OCI-M2 (cell line): ENCODE measurements at regions not wholly inside any gene's neighbourhood (a gene's known extent, or its start where the extent isn't known, plus 50 kb on each side); places are given as distances from the start of the nearest gene placed in this dataset.
"Not testable (repeated sequence)": the region's sequence is repeated elsewhere in the genome, so short reads cannot be mapped to it uniquely, and the experiment has no call there.

Experiments
- DNase-seq: peaks from one replicate; lab custom pipeline; 2025; ENCODE audit not compliant: unreplicated experiment; lab: John Stamatoyannopoulos, UW

DNA sequence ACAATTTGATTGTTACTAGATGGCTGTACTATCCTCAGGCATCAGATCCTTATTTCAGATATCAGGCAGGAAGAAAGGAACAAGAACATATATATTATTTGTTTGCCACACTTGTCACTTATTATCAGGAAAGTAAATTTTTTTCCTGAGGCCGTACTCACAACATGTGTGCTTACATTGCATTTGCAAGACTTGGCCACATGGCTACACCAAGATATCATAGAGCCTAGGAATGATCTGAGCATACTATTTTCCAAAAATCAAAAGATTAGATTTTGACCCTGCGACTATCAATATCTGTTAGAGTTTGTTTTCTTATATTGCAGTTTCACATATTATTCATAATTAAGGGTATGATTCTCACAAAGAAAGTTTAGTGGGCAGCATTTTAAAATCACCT lies 426.2 kb upstream of the BCHE start:
- DNase-seq: no peak

DNA sequence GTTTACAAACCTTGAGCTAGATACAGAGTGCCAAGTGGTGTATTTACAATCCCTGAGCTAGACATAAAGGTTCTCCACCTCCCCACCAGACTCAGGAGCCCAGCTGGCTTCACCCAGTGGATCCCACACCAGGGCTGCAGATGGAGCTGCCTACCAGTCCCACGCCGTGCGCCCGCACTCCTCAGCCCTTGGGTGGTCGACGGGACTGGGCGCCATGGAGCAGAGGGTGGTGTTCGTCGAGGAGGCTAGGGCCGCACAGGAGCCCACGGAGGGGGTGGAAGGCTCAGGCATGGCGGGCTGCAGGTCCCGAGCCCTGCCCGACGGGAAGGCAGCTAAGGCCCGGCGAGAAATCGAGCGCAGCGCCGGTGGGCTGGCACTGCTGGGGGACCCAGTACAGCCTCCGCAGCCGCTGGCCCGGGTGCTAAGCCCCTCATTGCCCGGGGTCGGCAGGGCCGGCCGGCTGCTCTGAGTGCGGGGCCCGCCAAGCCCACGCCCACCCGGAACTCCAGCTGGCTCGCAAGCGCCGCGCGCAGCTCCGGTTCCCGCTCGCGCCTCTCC lies 421.1 kb upstream of the BCHE start:
- not testable (repeated sequence) for DNase-seq

GRCh38 chr3:166257715-166258114 lies 420.5 kb upstream of the BCHE start:
- DNase-seq: no peak

GRCh38 chr3:166248784-166249183 lies 411.6 kb upstream of the BCHE start:
- no peak for DNase-seq

- DNase-seq: no peak
These were observed 406.3 kb upstream of the BCHE start for GRCh38 chr3:166243511-166243910.

- no peak for DNase-seq
These were observed 385.9 kb upstream of the BCHE start for GRCh38 chr3:166223120-166223519.

GRCh38 chr3:166211451-166211850 lies 374.2 kb upstream of the BCHE start:
- DNase-seq: no peak

DNA sequence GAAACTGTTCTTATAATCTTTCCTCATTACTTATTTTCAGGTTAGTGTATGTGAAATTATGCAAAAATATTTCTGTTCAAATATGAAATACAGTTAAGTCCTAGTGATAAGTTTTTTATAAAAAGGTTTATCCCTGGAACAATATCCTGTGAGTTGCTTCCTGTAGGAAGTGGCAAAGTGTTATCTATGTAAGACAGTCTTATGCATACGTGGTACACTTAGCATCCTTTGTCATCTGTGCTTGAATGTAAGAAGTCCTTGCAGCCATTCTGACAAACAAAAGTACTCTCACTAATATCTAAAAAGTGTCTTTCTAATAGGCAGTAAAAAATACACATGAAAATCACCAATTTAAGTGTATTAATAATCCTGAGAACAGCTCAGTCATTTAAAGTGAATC lies 372.5 kb upstream of the BCHE start:
- DNase-seq: no peak

DNA sequence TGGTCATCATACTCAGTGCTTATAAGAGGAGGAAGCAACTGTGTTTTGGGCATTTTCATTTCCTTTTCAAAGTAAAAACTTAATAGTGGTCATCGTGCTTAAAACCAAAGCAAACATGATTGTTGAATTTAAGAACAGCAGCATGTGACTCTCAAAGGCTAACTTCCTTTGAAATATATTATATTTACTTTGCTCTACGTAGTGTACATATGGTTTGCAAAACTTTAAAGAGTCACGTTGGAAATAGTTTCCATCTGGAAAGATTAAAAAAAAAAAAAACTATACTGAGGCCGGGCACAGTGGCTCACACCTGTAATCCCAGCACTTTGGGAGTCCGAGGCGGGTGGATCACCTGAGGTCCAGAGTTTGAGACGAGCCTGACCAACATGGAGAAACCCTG lies 367.9 kb upstream of the BCHE start:
- DNase-seq: no peak

DNA sequence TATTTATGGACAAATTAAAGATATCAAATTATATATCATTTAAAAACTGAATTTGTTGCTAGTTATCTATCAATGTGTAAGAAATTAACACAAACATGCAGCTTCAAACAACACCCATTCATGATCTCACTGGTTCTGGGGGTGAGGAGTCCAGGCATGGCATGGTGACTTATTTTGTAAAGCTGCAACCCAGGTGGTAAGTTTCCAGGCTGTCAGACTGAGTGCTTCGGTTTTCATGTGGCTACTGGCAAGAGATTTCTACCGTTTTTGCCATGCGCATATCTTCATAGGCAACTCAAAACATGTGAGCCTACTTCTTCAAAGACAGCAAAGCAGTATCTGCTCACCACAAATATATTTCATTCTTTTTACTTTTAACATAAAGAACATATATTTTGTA lies 364.3 kb upstream of the BCHE start:
- DNase-seq: no peak

DNA sequence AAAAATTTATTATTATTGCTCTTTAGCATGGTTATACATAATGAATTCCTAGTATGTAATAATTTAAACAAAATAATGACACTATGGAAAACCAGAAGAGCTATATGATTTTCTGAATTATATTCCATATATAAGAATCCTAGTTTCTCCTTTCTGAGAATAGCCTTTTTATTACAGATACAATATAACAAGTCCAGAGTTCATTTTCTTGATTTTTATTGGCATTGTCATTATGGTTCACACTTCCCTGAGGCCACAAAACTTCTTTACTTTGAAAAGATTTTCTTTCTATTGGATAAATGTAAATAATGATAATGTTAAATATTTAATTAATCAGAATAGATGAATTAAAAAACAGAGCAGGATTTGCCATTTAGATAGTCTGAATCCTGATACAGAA lies 362.3 kb upstream of the BCHE start:
- no peak for DNase-seq

- DNase-seq: no peak
These were observed 358.6 kb upstream of the BCHE start for GRCh38 chr3:166195808-166196207.

DNA sequence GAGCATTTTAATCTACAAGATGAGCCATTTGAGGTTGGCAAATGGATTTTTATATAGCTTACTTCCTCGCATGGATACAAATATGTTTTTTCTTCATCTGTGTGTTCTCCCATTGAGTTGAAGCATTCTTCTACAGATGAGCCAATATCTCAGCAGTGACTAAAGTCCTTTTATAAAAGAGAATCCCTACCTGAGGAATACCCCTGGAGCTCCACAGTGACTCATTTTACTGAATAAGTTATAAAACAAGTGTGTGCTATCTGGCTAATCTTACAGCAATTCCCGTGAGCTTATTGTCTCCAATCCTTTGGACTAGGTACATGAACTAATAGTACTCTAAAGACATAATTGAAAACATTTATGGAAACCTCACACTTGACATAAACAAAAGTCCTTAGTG lies 354.2 kb upstream of the BCHE start:
- DNase-seq: no peak

DNA sequence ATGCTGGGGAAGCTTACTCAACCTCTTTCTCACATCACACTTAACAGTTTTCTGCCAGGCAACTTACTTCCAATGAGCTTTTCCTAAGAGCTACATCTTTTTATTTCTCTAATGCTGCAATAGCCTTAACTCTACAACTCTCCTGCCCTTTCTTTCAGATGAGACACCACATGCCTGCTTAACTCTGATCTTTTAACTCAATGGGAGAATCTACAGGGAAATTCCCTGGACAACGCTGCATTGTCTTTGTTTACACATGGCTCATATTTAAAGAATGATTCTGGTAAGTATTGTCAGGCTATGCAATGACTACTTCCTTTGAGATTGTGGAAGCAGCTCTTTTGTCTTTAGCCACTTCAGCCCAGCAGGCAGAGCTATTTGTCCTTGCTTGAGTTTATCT lies 353.1 kb upstream of the BCHE start:
- DNase-seq: no peak

GRCh38 chr3:166187237-166187636 lies 350.0 kb upstream of the BCHE start:
- DNase-seq: no peak

DNA sequence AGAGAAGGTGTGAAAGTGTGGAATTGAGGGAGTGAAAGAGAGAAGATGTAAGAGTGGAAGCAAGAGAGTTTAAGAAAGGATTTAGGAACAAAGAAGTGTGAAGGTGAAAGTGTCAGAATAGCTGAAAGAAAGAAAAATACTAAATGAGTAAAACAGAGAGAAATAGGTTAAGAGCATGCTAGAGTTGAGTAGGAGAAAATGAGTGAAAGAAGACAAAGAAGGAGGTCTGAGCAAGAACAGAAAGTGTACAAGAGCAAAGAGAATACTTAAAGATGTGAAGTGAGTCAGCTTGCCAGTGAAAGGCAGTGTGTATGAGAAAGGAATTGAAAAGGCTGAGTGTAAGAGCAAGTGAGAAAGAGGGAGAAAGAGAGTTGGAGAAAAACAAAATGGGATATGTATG lies 348.8 kb upstream of the BCHE start:
- DNase-seq: no peak

DNA sequence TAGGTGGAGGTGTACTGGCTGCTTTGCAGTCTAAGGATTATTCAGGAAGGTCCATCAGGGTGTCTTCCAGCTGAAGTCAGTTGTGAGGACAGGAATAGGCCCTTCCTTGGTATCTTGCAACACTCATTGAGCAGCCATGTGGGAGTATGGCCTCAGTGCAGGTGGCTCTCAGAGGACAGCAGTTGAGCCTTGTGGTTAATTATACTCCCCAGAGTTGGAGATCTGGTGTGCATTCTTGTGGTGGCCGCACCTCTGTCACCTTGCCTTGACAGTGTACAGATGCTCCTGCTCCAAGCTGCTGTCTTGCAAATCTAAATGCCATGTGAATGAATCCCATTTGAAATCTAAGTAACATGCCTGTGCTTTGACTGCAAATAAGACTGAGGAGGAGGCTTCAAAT lies 339.9 kb upstream of the BCHE start:
- DNase-seq: no peak

- no peak for DNase-seq
These were observed 334.5 kb upstream of the BCHE start for GRCh38 chr3:166171695-166172094.

- no peak for DNase-seq
These were observed 332.5 kb upstream of the BCHE start for GRCh38 chr3:166169681-166170080.

- no peak for DNase-seq
These were observed 290.7 kb upstream of the BCHE start for GRCh38 chr3:166127969-166128368.

DNA sequence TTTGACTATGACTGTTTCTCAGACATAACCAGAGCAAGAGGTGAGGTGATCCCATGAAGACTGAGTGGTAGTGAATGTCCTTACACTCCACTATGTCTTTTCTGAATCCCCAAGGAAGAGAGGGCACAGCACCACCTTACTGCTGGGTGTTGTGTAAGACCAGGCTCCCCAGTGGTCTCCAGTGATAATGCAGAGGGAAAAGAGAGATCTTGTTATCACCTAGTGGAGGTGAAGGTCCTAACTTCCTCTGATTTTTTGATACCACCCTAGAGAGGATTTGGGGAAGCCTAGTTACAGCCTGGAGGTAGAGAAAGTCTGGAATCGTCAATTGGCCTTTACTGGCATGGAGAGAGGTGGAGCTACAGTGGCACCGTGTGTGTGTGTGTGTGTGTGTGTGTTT lies 288.0 kb upstream of the BCHE start:
- DNase-seq: no peak

- DNase-seq: no peak
These were observed 286.4 kb upstream of the BCHE start for GRCh38 chr3:166123576-166123975.

- DNase-seq: no peak
These were observed 285.9 kb upstream of the BCHE start for GRCh38 chr3:166123088-166123487.

DNA sequence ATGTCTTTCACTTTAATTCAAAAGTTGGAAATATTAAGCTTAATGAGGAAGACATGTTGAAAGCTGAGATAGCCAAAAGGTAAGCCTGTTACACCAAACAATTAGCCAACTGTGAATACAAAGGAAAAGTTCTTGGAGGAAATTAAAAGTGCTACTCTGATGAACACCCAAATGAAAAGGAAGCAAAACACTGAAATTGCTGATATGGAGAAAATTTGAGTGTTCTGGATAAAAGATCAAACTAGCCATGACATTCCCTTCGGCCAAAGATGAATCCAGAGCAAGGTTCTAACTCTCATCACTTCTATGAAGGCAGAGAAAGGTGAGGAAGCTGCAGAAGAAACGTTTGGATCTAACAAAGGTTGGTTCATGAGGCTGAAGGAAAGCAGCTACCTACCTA lies 280.8 kb upstream of the BCHE start:
- DNase-seq: no peak
